ENCODE measurements at regions not wholly inside any gene's neighbourhood (a gene's known extent, or its start where the extent isn't known, plus 50 kb on each side); places are given as distances from the start of the nearest gene placed in this dataset.

DNA sequence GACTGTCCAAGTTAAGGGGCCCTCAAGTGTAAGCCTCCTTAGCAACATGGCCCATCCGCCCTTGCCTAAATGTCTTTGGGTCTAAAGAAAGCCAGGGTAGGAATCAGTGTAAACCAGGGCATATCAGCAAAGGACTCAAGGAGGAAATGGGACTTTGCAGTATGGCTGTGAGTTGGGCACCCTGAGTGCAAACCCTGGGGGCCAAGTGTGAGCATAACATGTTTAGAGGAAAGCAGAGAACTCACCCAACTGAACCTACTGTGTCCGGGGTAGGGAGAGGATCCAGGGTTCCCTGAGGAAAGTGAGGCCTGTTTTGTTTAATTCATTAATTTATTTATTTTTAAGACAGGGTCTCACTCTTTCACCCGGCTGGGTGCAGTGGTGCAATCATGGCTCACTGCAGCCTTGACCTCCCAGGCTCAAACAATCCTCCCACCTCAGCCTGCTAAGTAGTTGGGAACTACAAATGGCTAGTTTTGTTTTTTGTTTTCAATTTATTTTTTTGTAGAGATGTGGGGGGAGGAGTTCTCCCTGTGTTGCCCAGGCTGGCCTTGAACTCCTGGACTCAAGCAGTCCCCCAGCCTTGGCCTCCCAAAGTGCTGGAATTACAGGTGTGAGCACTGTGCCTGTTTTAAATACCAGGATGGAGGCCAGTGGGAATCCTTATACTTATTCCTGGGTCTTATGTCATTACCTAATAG is 51.0 kb upstream of the ACTR3 start:
- Histone ChIP-seq H3K36me3 (ENCODE audit: control insufficient read depth, insufficient read depth, low read length) (no peaks in the 10 kb centered on the region), H3K9me3 (ENCODE audit: control insufficient read depth, insufficient read depth, low read length) (no peaks in the 10 kb centered on the region), H3K4me1 (ENCODE audit: control insufficient read depth, insufficient read depth, low read length) (no peaks in the 10 kb centered on the region), H3K4me3 (ENCODE audit: low read depth, low read length) (no peak overlapping the region), H3K27me3 (ENCODE audit: control insufficient read depth, insufficient read depth, low read length) (no peaks in the 10 kb centered on the region), H3K27ac (ENCODE audit: low read depth, low read length) (no peak overlapping the region)
- DNase-seq (ENCODE audit: low read depth in 4 of 6, low spot score in 6 of 6): no peak
- WGBS (ENCODE audit: insufficient coverage): 80% methylated on average over 1 of the region's 3 CpGs

DNA sequence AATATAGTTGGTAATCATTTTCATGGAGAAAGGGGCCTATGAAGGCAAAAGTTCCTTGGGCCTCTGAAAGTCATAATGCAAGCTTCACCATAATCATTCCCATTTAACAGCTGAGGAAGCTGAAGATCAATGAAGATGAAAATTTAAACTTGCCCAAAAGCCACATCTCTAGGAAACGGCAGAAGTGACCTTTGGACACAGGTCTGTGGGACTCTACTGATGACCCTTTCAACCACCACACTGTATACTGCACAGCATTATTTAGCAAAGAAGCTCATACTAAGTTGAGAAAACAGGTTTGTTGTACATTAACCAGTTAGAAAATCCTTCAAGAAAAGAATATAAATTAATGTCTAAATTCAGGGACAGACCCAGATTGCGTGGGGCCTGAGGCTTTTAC is 51.6 kb upstream of the ACTR3 start:
- DNase-seq (ENCODE audit: low read depth in 4 of 6, low spot score in 6 of 6): no peak
- H3K27ac ChIP-seq (ENCODE audit: low read depth, low read length): no peak overlapping the region
- no peaks in the 10 kb centered on the region for H3K27me3 ChIP-seq (ENCODE audit: control insufficient read depth, insufficient read depth, low read length)
- WGBS (ENCODE audit: insufficient coverage): 67% methylated on average over 1 of the region's 2 CpGs
- no peaks in the 10 kb centered on the region for H3K4me1 ChIP-seq (ENCODE audit: control insufficient read depth, insufficient read depth, low read length)
- no peak overlapping the region for H3K4me3 ChIP-seq (ENCODE audit: low read depth, low read length)
- H3K9me3 ChIP-seq (ENCODE audit: control insufficient read depth, insufficient read depth, low read length): no peaks in the 10 kb centered on the region
- H3K36me3 ChIP-seq (ENCODE audit: control insufficient read depth, insufficient read depth, low read length): no peaks in the 10 kb centered on the region

DNA sequence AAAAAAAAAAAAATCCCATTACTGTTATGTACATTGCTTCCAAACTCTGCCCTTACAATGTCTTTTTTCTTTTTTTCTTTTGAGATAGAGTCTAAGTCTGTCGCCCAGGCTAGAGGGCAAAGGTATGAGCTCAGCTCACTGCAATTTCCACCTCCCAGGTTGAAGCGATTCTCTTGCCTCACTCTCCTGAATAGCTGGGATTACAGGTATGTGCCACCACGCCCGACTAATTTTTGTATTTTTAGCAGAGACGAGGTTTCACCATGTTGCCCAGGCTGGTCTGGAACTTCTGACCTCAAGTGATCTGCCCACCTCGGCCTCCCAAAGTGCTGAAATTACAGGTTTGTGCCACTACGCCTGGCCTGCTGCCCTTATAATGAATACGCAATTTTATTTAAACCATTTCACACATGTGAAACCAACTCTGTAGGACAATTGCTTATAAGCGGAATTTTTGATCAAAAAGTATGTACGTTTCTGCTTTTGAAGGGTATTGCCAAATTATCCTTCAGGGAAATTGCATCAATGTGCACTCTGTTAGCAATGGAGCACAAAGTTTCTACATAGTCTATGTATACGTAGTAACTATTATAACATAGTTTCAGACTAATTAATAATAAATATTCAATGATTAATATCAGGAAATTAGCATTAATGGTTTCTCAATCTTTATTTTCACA is 55.7 kb upstream of the ACTR3 start:
- no peaks in the 10 kb centered on the region for H3K27me3 ChIP-seq (ENCODE audit: control insufficient read depth, insufficient read depth, low read length)
- DNase-seq (ENCODE audit: low read depth in 4 of 6, low spot score in 6 of 6): no peak
- WGBS (ENCODE audit: insufficient coverage): 92% methylated on average over 6 of the region's 11 CpGs

DNA sequence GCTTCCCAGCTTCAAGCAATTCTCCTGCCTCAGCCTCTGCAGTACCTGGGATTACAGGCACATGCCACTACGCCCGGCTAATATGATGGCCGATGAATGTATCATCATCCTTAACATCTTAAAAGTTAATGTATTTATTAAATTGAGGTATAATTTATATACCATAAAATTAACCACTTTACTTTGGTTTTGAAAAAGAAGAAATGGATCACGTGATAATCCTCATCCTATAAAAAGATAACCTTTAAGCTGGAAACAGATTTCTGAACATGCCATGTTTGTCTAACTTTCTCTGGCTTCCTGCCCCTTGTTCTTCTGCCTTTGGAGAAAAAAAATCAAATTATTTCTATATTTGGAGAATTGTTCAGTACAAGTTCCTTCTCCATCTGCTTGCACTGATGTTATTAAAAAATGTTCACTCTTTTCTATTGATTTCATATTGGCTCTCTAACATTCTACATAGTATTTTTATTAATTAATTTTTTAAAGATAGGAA is 57.0 kb upstream of the ACTR3 start:
- no peaks in the 10 kb centered on the region for H3K4me1 ChIP-seq (ENCODE audit: control insufficient read depth, insufficient read depth, low read length)
- no peaks in the 10 kb centered on the region for H3K27me3 ChIP-seq (ENCODE audit: control insufficient read depth, insufficient read depth, low read length)
- no peak overlapping the region for H3K4me3 ChIP-seq (ENCODE audit: low read depth, low read length)
- no CpG with 5 or more reads among the region's 4 CpGs for WGBS (ENCODE audit: insufficient coverage)
- DNase-seq (ENCODE audit: low read depth in 4 of 6, low spot score in 6 of 6): peak in 1 of 6 donors; percentile 56
- no peaks in the 10 kb centered on the region for H3K9me3 ChIP-seq (ENCODE audit: control insufficient read depth, insufficient read depth, low read length)
- H3K36me3 ChIP-seq (ENCODE audit: control insufficient read depth, insufficient read depth, low read length): no peaks in the 10 kb centered on the region
- H3K27ac ChIP-seq (ENCODE audit: low read depth, low read length): no peak overlapping the region

More for the DNA sequence above, 55.7 kb upstream of the ACTR3 start:
- H3K36me3 ChIP-seq (ENCODE audit: control insufficient read depth, insufficient read depth, low read length): no peaks in the 10 kb centered on the region
- no peak overlapping the region for H3K27ac ChIP-seq (ENCODE audit: low read depth, low read length)
- H3K4me3 ChIP-seq (ENCODE audit: low read depth, low read length): no peak overlapping the region
- no peaks in the 10 kb centered on the region for H3K4me1 ChIP-seq (ENCODE audit: control insufficient read depth, insufficient read depth, low read length)
- no peaks in the 10 kb centered on the region for H3K9me3 ChIP-seq (ENCODE audit: control insufficient read depth, insufficient read depth, low read length)

DNA sequence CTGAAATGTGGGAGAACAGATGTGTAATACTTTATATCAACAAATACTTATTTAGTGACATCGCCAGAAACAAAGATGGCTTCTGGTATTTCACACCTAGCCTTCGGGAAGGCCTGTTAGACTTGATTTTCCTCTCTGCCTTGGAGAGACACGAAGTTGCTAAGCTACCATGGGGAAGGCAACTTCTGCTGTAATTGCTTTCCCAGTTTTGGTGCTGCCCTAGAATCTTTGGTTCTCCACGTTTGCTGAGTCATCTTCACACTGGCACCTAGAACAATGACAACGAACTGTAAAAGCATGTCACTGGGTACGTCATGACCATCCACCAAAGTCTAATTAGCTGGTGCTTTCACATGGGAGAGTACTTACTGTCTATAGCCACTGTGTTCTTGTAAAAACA is 58.7 kb upstream of the ACTR3 start:
- DNase-seq (ENCODE audit: low read depth in 4 of 6, low spot score in 6 of 6): no peak
- H3K4me3 ChIP-seq (ENCODE audit: low read depth, low read length): no peak overlapping the region
- 96% methylated on average over 3 of the region's 6 CpGs for WGBS (ENCODE audit: insufficient coverage)
- H3K9me3 ChIP-seq (ENCODE audit: control insufficient read depth, insufficient read depth, low read length): no peaks in the 10 kb centered on the region
- H3K36me3 ChIP-seq (ENCODE audit: control insufficient read depth, insufficient read depth, low read length): no peaks in the 10 kb centered on the region
- no peaks in the 10 kb centered on the region for H3K27me3 ChIP-seq (ENCODE audit: control insufficient read depth, insufficient read depth, low read length)
- H3K4me1 ChIP-seq (ENCODE audit: control insufficient read depth, insufficient read depth, low read length): no peaks in the 10 kb centered on the region
- no peak overlapping the region for H3K27ac ChIP-seq (ENCODE audit: low read depth, low read length)

DNA sequence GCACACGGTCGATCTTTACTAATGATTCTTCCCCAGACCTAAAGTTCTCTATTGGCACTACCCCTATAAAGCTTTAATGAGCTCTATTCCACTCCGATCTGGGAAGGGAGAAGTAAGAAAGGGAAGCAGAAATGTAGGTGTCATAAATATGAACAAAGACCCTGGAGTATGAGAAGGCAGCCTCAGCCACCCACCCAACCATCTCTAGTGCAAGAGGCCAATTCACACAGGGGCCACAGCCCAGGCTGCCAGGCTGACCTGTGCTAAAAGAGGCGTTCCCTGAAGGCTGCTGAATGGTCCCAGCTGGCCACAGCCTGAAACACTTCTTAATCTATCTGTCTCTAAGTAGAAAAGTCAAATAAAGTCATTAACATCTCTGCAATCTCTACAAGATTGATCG is 60.1 kb upstream of the ACTR3 start:
- Histone ChIP-seq H3K27me3 (ENCODE audit: control insufficient read depth, insufficient read depth, low read length) (no peaks in the 10 kb centered on the region), H3K4me3 (ENCODE audit: low read depth, low read length) (no peak overlapping the region), H3K27ac (ENCODE audit: low read depth, low read length) (no peak overlapping the region), H3K9me3 (ENCODE audit: control insufficient read depth, insufficient read depth, low read length) (no peaks in the 10 kb centered on the region), H3K36me3 (ENCODE audit: control insufficient read depth, insufficient read depth, low read length) (no peaks in the 10 kb centered on the region), H3K4me1 (ENCODE audit: control insufficient read depth, insufficient read depth, low read length) (no peaks in the 10 kb centered on the region)
- no peak for DNase-seq (ENCODE audit: low read depth in 4 of 6, low spot score in 6 of 6)
- no CpG with 5 or more reads among the region's 5 CpGs for WGBS (ENCODE audit: insufficient coverage)

DNA sequence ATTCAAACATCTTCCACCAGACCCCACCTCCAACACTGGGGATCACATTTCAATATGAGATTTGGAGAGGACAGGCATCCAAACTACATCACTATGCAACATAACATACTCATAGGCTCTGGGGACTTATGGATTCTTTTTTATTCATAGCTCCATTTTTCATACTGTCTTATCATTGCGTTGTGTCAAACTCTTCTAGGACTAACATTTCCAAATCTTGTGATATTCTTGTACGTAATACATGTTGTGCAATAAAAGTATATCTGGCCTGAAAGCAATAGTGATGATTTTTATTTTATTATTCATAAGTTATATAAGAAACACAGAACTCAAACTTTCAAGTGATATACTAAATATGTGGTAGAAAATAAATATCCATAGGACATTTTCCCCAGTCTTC is 60.6 kb upstream of the ACTR3 start:
- WGBS (ENCODE audit: insufficient coverage): no CpG with 5 or more reads among the region's 2 CpGs
- no peak for DNase-seq (ENCODE audit: low read depth in 4 of 6, low spot score in 6 of 6)
- Histone ChIP-seq H3K4me3 (ENCODE audit: low read depth, low read length) (no peak overlapping the region), H3K4me1 (ENCODE audit: control insufficient read depth, insufficient read depth, low read length) (no peaks in the 10 kb centered on the region), H3K27ac (ENCODE audit: low read depth, low read length) (no peak overlapping the region), H3K27me3 (ENCODE audit: control insufficient read depth, insufficient read depth, low read length) (no peaks in the 10 kb centered on the region), H3K36me3 (ENCODE audit: control insufficient read depth, insufficient read depth, low read length) (no peaks in the 10 kb centered on the region), H3K9me3 (ENCODE audit: control insufficient read depth, insufficient read depth, low read length) (no peaks in the 10 kb centered on the region)

DNA sequence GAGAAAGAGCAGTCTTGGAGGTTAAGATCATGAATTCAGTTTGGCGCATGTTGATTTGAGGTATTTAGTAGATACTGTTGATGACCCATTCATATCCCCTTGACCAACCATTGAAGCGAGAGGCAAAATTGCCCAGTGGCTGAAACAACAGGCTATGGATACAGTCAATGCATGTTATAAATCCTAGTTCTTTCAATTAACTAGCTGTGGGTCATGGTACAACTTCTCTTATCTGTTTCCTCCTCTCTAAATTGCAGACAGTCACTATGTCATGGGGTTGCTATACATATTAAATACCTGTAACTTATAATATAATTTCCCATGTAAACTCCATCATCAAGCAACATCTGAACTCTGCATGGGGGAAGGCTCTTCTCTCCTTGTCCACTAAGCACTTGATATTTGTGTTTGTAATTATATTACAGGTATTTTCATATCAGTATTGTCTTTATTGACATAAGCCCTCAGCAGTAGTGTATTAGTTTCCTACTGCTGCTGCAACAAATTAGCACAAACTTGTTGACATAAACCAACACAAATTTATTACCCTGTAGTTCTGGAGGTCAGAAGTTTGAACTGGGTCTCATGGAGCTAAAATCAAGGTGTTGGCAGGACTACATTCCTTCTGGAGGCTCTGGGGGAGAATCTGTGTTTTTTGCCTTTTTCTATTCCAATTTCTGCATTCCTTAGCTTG is 61.7 kb upstream of the ACTR3 start:
- H3K27ac ChIP-seq (ENCODE audit: low read depth, low read length): no peak overlapping the region
- WGBS (ENCODE audit: insufficient coverage): no CpG with 5 or more reads among the region's 2 CpGs
- no peaks in the 10 kb centered on the region for H3K9me3 ChIP-seq (ENCODE audit: control insufficient read depth, insufficient read depth, low read length)
- no peaks in the 10 kb centered on the region for H3K36me3 ChIP-seq (ENCODE audit: control insufficient read depth, insufficient read depth, low read length)
- DNase-seq (ENCODE audit: low read depth in 4 of 6, low spot score in 6 of 6): no peak
- H3K4me1 ChIP-seq (ENCODE audit: control insufficient read depth, insufficient read depth, low read length): no peaks in the 10 kb centered on the region
- H3K27me3 ChIP-seq (ENCODE audit: control insufficient read depth, insufficient read depth, low read length): no peaks in the 10 kb centered on the region
- H3K4me3 ChIP-seq (ENCODE audit: low read depth, low read length): no peak overlapping the region

DNA sequence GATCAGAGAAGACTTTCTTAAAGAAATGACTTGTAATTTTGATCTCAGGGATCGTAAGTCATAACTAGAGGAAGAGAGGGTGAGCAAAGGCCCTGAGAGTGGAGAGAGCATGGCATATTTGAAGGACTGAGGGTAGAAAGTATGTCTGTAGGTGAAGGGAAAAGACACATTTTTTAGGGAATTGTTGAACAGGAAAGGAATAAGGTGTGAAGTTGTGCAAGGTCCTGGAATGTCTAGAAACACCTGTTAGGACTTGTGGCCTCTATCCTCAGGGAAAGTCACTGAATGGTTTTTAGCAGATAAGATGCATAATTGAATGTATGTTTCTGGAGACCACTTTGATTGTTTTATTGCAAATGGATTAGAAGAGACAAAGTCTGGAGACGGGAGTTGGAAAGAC is 62.5 kb upstream of the ACTR3 start:
- Histone ChIP-seq H3K4me1 (ENCODE audit: control insufficient read depth, insufficient read depth, low read length) (no peaks in the 10 kb centered on the region), H3K27ac (ENCODE audit: low read depth, low read length) (no peak overlapping the region), H3K36me3 (ENCODE audit: control insufficient read depth, insufficient read depth, low read length) (no peaks in the 10 kb centered on the region), H3K4me3 (ENCODE audit: low read depth, low read length) (no peak overlapping the region), H3K27me3 (ENCODE audit: control insufficient read depth, insufficient read depth, low read length) (no peaks in the 10 kb centered on the region), H3K9me3 (ENCODE audit: control insufficient read depth, insufficient read depth, low read length) (no peaks in the 10 kb centered on the region)
- 100% methylated on average over 2 of the region's 2 CpGs for WGBS (ENCODE audit: insufficient coverage)
- DNase-seq (ENCODE audit: low read depth in 4 of 6, low spot score in 6 of 6): no peak

Data from spinal cord (tissue), 9 donors.